B cell (primary cell): ENCODE measurements at regions not wholly inside any gene's neighbourhood (a gene's known extent, or its start where the extent isn't known, plus 50 kb on each side); places are given as distances from the start of the nearest gene placed in this dataset.

ENCODE experiments used
- ATAC-seq: fragments of 200-7000 bp; cut with Tn5 transposase; one replicate; pipeline ENCODE4 v1.10.0; 2021; ENCODE audit warnings: low read depth, mild to moderate bottlenecking, moderate number of reproducible peaks, moderate library complexity
- CTCF ChIA-PET: fragments of 350-600 bp; sonication (Branson Sonifier 250); formaldehyde crosslinking; loops from one replicate; lab custom pipeline; 2021; ENCODE audit warnings: antibody characterized with exemption, inconsistent platforms; lab: Charles Lee
- POLR2A ChIA-PET: fragments of 350-600 bp; sonication (Branson Sonifier 250); formaldehyde crosslinking; loops from one replicate; lab custom pipeline; 2021; ENCODE audit warnings: antibody characterized with exemption; lab: Charles Lee
- DNase-seq: peaks from one replicate; pipeline ENCODE4 v3.0.0; 2013
- H2AFZ ChIP-seq: 2 replicates; pipeline ENCODE4 v1.6.1; 2012; ENCODE audit warnings: mild to moderate bottlenecking, low read depth, low read length; ENCODE audit not compliant: insufficient read depth, poor library complexity, severe bottlenecking
- H3K27ac ChIP-seq, 2 donors: 1 replicate in 1 of 2; 2 replicates in 1 of 2; pipeline ENCODE4 v1.5.1; 2012 to 2013; ENCODE audit warnings: low read length in 2 of 2, mild to moderate bottlenecking in 2 of 2, moderate library complexity in 1 of 2
- H3K27me3 ChIP-seq, 4 experiments: fragments of 200-600 bp in 1 of 4; sonication (generic) in 1 of 4; replicated peaks in 1 of 4; 1 replicate in 2 of 4; 2 replicates in 2 of 4; pipeline versions ENCODE4 v1.6.1 to v1.7.0; 2013 to 2016; ENCODE audit warnings: low read length in 3 of 4, mild to moderate bottlenecking in 2 of 4, mixed read lengths in 1 of 4, moderate library complexity in 1 of 4; ENCODE audit not compliant: insufficient read depth in 4 of 4, control insufficient read depth in 3 of 4; ENCODE audit errors: control extremely low read depth in 1 of 4
- H3K36me3 ChIP-seq, 2 experiments: replicated peaks in 1 of 2; 1 replicate in 1 of 2; 2 replicates in 1 of 2; pipeline versions ENCODE4 v1.6.1 to v1.7.1; 2013; ENCODE audit warnings: low read length in 1 of 2; ENCODE audit not compliant: insufficient read depth in 2 of 2, control insufficient read depth in 1 of 2; ENCODE audit errors: control extremely low read depth in 1 of 2, extremely low read depth in 1 of 2
- H3K4me1 ChIP-seq, 2 donors: fragments of 200-600 bp in 1 of 2; sonication (generic) in 1 of 2; 1 replicate in 1 of 2; 2 replicates in 1 of 2; pipeline versions ENCODE4 v1.5.1 to v1.6.1; 2013 to 2017; ENCODE audit warnings: low read length in 2 of 2; ENCODE audit not compliant: control insufficient read depth in 2 of 2, insufficient read depth in 2 of 2
- H3K4me2 ChIP-seq: replicated peaks from 2 replicates; pipeline ENCODE3; 2012; ENCODE audit warnings: mild to moderate bottlenecking, low read depth, low read length; ENCODE audit not compliant: poor library complexity, severe bottlenecking
- H3K4me3 ChIP-seq, 5 experiments: fragments of 200-600 bp in 1 of 5; sonication (generic) in 1 of 5; 1 replicate in 3 of 5; 2 replicates in 2 of 5; pipeline versions ENCODE4 v1.5.1 to v1.7.0; 2011 to 2016; ENCODE audit warnings: low read length in 4 of 5, mild to moderate bottlenecking in 4 of 5, low read depth in 2 of 5, control low read depth in 1 of 5, moderate library complexity in 1 of 5; ENCODE audit not compliant: insufficient read depth in 1 of 5; ENCODE audit errors: control extremely low read depth in 1 of 5, extremely low read depth in 1 of 5
- H3K79me2 ChIP-seq: fragments of 200-600 bp; sonication (generic); one replicate; pipeline ENCODE4 v1.6.0; 2016; ENCODE audit warnings: low read length; ENCODE audit not compliant: control insufficient read depth, insufficient read depth
- H3K9ac ChIP-seq: fragments of 200-600 bp; sonication (generic); 2 replicates; pipeline ENCODE4 v1.6.1; 2017; ENCODE audit warnings: mild to moderate bottlenecking, low read length, moderate library complexity
- H3K9me3 ChIP-seq, 3 donors: one replicate each; pipeline versions ENCODE4 v1.6.1 to v1.7.1; 2013; ENCODE audit warnings: low read length in 2 of 3; ENCODE audit not compliant: control insufficient read depth in 2 of 3, insufficient read depth in 1 of 3; ENCODE audit errors: control extremely low read depth in 1 of 3
- H4K20me1 ChIP-seq: 2 replicates; pipeline ENCODE4 v1.6.0; 2012; ENCODE audit warnings: mild to moderate bottlenecking, low read length; ENCODE audit not compliant: insufficient read depth, control insufficient read depth, poor library complexity, severe bottlenecking
- H3K27ac Mint-ChIP-seq: one replicate; pipeline ENCODE4 v1.8.0; 2021; ENCODE audit warnings: mixed read lengths
- H3K27me3 Mint-ChIP-seq: one replicate; pipeline ENCODE4 v1.8.0; 2021; ENCODE audit warnings: mixed read lengths
- H3K4me1 Mint-ChIP-seq: one replicate; pipeline ENCODE4 v1.8.0; 2021; ENCODE audit warnings: mixed read lengths
- H3K4me3 Mint-ChIP-seq: one replicate; pipeline ENCODE4 v1.8.0; 2021; ENCODE audit warnings: mixed read lengths
- H3K9me3 Mint-ChIP-seq: one replicate; pipeline ENCODE4 v1.8.0; 2022; ENCODE audit warnings: mixed read lengths; ENCODE audit not compliant: insufficient read depth
- CTCF ChIP-seq: fragments of 200-600 bp; IDR thresholded peaks from one replicate; pipeline ENCODE4 v1.8.0; 2022; ENCODE audit warnings: antibody characterized with exemption, mild to moderate bottlenecking
- EZH2 ChIP-seq: IDR thresholded peaks from 2 replicates; pipeline ENCODE4 v1.6.1; 2012; ENCODE audit warnings: borderline replicate concordance, low read depth, mild to moderate bottlenecking, moderate library complexity, low read length; ENCODE audit not compliant: insufficient read depth, poor library complexity, severe bottlenecking
- WGBS: methylation state at CpG from one replicate; pipeline ENCODE4 v1.1.5; 2013; ENCODE audit warnings: missing lambda C conversion rate; ENCODE audit not compliant: insufficient coverage; 5-methylcytosine and 5-hydroxymethylcytosine counted together
- intact Hi-C: fragments of 100-400 bp; cut with micrococcal nuclease; formaldehyde crosslinking; loops from one replicate; pipeline ENCODE4 v1.10.0; 2022

GRCh38 chr6:23243854-23244253 lies 674.5 kb downstream of the HDGFL1 start:
- no peak overlapping the region for H3K4me3 Mint-ChIP-seq
- Histone ChIP-seq H3K79me2 (no peaks in the 10 kb centered on the region), H3K36me3 (no peaks in the 10 kb centered on the region), H3K9ac (no peak overlapping the region), H3K4me2 (no peak overlapping the region), H3K27ac (no peak overlapping the region), H3K9me3 (peaks cover 0 to 4% (median 0%) of the 10 kb centered on the region in 3 donors), H2AFZ (no peak overlapping the region), H3K4me3 (no peak overlapping the region), H3K4me1 (no peaks in the 10 kb centered on the region), H3K27me3 (no peaks in the 10 kb centered on the region), H4K20me1 (no peaks in the 10 kb centered on the region)
- H3K27me3 Mint-ChIP-seq: no peaks in the 10 kb centered on the region
- no peak for DNase-seq
- WGBS: 100% methylated on average over 2 of the region's 5 CpGs
- no peaks in the 10 kb centered on the region for H3K4me1 Mint-ChIP-seq
- no peak for ATAC-seq
- peaks cover 2% of the 10 kb centered on the region for H3K9me3 Mint-ChIP-seq
- POLR2A ChIA-PET: no interaction called here
- TF ChIP-seq EZH2 (no peak), CTCF (no peak)
- no peak overlapping the region for H3K27ac Mint-ChIP-seq
- intact Hi-C loops: no loop called here
- CTCF ChIA-PET: no interaction called here

- intact Hi-C loops: no loop called here
- Histone ChIP-seq H4K20me1 (no peaks in the 10 kb centered on the region), H3K36me3 (no peaks in the 10 kb centered on the region), H3K27ac (no peak overlapping the region), H3K4me3 (no peak overlapping the region), H3K9me3 (peaks cover 0 to 4% (median 0%) of the 10 kb centered on the region in 3 donors), H3K9ac (no peak overlapping the region), H3K27me3 (no peaks in the 10 kb centered on the region), H3K4me1 (no peaks in the 10 kb centered on the region), H3K4me2 (no peak overlapping the region), H3K79me2 (no peaks in the 10 kb centered on the region), H2AFZ (no peak overlapping the region)
- TF ChIP-seq CTCF (no peak), EZH2 (no peak)
- Mint-ChIP-seq H3K27ac (no peak overlapping the region), H3K9me3 (peaks cover 2% of the 10 kb centered on the region), H3K27me3 (no peaks in the 10 kb centered on the region), H3K4me1 (no peaks in the 10 kb centered on the region), H3K4me3 (no peak overlapping the region)
- DNase-seq (no peak), ATAC-seq (no peak)
- ChIA-PET POLR2A (no interaction called here), CTCF (no interaction called here)
Observed at GRCh38 chr6:23244300-23244699, 674.9 kb downstream of the HDGFL1 start.
